GM18868 (cell line): ENCODE measurements at regions not wholly inside any gene's neighbourhood (a gene's known extent, or its start where the extent isn't known, plus 50 kb on each side); places are given as distances from the start of the nearest gene placed in this dataset.
"Not testable (repeated sequence)": the region's sequence is repeated elsewhere in the genome, so short reads cannot be mapped to it uniquely, and the experiment has no call there.

Experiments used
- ATAC-seq: cut with Tn5 transposase; IDR thresholded peaks from one replicate; pipeline ENCODE4 v1.9.1; 2021; ENCODE audit warnings: mild to moderate bottlenecking, moderate library complexity; ENCODE audit not compliant: unreplicated experiment

DNA sequence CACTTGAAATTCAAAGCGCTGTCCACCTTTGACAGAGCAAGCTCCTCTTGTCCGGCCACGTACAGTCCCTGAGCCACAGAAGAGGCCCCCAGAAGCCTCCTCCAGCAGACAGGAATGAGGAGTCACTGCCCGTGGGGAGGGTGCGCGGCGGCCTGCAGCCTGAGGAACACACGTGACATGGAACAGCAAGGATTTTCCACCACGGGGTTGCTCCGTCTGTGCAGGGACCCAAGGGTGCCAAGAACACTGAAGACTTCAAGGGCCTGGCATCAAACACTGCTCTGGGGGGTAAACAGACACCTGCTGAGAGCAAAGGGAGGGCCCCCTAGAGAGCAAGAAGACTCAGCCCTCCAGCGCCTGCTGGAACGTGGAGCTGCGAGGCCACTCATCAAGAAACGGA is 237.9 kb upstream of the SGCG start:
- ATAC-seq = not testable (repeated sequence)

DNA sequence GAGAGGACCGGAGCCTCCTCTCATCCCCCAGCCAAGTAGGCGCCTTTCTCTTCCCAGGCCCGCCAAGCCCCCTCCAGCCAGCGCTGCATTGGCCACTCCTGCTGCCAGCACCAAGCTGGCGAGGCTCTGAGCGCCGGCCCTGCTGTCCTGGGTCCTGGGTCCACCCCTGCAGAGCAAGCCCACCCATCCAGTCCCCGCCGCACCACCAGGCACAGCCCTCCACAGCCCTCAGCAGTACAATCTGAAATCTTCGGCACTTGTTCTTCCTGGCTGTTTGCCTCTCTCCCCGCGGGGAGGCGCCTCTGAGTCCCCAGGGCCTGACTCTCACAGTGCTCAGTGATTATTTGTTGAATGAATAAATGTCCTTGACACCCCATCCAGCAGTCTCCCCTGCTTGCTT is 236.4 kb upstream of the SGCG start:
- no peak for ATAC-seq

DNA sequence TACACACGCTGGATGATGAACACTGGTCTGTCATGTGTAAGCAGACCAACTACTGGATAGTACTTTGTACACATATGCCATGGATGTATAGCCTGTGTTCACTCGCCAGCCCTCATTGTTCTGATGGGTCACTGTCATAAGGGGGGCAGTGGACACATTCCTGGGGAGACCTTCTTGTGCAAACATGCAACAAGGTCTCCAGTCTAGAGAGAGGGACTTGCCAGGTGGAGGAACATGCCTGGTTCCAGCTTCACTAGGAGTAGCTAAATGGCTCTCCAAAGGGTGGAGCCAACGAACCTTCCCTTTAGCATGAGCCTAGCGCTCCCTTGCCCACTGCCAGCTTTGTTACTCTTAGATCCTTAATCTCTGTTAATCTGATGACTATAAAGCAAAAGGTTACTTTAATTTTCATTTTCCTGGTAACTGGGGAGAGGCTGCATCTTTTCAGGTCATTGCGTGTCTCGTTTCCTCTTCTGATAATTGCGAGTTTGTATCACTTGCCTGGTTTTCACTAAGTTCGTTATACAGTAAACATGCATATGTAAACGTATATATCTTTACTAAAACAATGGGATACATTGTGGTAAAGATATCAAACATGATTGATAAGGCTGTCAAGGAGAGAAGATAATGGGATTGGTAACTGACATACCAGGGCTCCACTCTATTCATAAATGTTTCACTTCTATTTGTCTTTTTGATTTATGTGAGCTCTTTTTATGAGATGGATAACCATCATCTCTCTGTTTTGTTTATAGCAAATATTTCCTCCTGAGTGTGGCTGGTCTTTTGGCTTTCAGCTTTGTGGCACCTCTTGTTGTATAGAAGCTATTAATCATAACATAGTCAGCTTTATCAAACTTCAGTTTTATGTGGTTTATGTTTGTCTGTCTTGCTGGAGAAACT is 235.2 kb upstream of the SGCG start:
- no peak for ATAC-seq

DNA sequence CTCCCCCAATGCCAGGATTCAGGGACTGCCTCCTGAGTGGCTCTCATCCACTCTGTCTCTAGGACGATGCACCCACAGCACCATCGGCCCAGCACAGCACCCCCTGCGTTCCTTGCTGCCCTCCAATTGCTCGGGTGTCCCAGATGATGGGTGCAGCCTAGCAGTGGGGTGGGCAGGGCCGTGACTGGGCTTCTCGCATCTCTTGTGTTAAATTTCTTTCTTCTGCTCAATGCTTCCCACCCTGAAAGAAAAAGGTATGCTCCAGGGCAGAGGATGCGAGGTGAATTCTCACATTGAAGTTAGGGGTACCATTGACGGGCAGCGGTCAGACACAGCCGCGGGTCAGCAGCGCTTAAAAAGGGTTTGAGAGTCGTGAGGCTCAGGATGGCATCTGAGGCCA is 232.4 kb upstream of the SGCG start:
- no peak for ATAC-seq

DNA sequence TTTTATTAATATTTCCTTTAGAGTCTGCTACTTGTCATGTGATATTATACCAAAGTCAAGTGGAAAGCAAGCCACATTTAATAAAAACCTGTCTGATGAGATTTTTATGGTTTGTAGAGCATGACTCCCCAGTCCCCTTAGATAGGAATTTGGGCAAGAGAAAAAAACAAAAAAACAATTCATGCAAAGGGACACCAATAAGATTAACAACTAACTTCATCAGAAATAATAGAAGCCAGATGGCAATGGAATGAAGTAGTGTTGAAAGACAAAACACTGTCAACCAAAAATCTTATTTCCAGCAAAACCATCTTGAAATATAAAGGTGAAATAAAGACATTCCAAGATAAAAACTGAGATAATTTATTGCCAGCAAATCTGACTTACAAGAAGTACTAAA is 228.8 kb upstream of the SGCG start:
- ATAC-seq = not testable (repeated sequence)

DNA sequence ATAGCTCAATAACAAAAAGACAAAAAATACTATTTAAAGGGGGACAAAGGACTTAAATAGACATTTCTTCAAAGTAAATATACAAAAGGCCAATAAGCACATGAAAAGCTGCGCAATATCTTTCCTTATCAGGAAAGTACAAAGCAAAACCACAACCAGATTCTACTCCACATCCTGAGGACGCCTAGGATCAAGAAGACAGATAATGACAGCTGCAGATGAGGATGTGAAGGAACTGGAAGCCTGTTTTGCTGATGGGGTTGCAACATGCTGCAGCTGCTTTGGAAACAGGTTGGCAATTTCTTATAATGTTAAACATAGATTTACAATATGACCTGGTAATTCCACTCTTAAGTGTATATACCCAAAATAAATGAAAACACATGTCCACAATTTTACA is 225.6 kb upstream of the SGCG start:
- ATAC-seq = not testable (repeated sequence)

DNA sequence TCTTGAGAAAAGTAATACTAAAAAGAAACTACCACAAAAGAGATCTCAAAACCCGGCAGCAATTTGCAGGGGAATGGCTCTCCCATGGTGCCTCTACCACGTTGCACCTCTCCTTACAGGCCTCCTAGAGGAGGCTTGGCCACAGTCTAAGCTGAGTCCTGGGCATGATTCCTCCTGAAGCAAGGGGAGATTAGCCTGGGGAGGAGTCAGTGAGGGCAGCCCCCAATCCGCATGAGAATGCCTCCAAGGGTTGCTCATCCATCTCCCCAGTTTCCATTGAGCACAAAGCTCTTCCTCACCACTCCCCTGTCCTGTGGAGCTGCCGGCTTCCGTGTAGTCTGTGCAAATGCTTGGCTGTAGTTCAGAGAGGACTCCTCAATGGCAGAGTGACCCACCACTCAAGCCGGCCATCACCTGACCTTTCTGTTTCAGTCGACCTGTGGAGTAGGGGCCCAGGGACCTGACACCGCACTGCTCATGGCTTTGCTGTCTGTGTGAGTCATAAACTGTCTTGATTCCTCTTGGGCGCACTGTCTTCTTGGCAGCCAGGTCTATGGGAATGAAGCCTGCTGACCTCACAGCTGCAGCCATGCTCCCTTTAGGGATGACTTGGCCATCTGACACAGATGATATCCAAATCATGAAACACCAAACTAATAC is 224.2 kb upstream of the SGCG start:
- not testable (repeated sequence) for ATAC-seq

DNA sequence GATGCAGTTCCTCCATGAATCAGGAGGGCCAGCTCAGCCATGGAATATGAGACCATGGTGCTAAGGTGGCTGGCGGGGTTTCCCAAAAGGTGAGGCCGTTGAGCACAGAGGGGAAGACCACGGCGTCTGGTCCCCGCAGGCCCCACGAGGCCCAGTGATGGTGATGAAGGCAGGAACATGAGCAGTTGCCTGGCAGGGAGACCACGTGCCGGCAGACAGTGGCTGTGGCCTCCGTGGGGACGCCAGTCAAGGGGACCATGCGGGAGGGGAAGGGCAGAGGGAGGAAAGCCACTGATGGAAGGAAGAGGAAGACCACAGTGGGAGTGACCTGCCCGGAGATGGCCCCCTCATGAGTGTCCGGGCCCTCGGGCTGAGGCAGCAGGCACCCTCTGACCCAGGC is 220.9 kb upstream of the SGCG start:
- peak; percentile 53 for ATAC-seq

DNA sequence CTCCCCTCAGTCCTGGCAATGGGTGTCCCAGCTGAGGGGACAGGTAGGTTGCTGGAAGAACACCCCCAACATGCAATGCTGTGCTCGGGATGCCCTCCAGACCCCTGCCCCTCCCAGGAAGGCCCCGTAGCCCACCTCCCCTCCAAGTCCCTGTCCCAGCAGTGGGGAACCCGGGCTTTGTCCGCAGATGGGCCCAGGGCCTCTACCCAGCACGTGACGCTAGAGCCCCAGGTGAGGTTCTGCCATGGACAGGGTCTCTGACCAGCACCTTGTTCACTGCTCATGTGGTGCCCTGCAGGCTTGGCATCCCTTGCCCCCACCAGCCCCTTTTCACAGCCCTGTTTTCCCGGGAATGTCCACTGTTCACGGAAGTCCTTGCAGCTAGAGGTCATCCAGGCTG is 220.0 kb upstream of the SGCG start:
- ATAC-seq = no peak

DNA sequence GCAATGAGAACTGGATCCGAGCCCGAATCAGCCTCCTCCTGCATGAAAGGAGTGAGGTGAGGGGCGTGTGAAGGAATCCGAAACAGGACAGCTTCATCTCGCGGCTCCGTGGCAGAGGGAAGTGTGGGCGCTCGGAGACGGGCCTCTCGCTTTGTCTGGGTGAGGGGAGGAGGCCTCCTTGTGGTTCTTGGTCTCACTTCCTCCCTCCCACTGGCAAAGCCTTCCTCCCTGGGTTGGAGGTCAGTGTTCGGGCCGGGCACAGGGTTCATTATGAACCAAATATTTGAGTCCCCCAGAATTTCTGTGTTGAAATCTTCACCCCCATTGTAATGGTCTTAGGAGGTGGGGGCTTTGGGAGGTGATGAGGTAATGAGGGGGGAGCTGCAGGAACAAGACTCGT is 219.4 kb upstream of the SGCG start:
- not testable (repeated sequence) for ATAC-seq

DNA sequence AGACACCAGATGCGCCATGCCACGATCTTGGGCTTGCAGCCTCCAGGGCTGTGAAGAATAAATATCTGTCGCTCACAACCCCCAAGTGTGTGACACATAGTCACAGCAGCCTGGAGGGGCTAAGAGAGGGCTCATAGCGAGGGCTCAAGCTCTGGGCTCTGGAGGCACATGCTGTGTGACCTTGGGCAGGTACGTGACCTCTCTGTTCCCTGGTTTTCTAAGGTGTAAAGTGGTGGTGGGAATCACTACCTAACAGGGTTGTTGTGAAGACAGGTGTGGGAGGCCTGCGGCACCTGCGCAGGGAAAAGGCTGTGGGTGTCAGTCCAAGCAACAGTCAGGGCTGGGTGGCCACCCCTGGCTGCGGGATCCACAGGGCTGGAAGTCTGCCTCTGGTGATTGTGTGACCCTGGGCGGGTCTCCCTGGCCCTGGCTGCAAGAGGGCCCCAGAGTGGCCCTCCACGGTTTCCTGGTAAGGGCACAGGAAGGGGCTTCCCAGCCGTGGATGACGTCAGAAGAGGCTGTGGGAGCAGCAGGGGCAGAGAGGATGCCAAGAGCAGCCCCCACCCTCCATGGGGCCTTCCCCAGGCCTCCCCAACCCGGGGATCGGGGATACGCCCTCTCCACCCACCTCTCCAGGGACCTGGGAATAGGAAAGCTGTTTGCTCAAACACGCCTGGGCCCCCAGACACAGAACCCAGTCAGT is 218.8 kb upstream of the SGCG start:
- no peak for ATAC-seq

DNA sequence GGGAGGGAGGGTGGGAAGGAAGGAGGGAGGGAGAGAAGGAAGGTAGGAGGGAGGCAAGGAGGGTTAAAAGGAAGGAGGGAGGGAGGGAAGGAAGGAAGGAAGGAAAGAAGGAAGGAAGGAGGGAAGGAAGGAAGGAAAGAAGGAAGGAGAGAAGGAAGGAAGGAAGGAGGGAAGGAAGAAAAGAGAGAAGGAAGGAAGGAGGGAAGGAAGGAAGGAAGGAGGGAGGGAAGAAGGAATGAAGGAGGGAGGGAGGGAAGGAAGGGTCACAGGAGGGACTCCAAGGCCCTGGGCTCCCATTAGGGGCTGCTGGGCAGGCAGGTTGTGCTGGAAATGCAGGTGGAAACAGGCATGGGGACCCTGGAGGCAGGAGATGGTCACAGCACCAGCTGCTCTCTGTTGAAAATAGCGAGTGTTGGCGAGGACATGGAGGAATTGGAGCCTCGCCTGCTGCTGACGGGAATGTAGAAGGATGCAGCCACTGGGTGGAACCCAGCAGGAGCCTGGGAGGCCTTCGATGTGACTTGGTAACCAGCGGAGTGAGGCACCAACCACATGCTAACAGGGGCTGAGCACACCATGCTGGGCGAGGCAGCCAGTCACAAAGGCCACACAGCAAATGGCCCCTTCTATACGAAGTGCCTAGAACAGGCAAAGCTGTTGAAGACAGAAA is 217.3 kb upstream of the SGCG start:
- ATAC-seq = not testable (repeated sequence)

DNA sequence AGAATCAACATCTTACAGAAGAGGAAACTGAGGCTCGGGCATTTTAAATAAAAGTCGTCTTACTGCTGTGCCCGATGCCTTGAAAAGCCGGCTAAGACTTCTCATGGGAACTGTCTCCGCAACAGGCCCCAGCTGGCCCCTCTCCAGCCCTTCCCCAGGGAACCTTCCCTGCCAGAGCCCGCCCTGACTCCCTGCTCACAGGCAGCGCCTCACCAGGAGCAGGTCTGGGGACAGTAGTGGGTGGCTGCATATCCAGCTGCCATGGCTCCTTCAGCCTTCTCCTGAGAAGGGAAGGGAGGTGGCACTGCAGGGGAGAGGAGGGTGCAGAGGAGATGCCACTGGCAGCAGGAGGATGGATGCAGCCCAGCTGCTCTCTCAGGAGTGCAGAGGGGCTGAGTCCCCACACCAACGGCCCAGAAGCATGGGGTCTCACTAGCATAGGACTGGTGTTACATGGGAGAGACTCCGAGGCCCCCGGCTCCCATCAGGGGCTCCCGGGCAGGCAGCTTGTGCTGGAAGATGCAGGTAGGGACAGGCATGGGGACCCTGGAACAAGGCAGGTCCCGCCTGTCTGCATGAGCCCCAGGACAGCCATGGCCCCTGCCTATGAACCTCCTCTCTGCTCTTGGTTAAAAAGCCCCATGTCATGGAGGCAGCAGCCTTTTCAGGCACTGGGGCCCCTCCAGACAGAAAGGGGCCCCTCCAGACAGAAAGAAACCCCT is 216.4 kb upstream of the SGCG start:
- ATAC-seq = no peak

DNA sequence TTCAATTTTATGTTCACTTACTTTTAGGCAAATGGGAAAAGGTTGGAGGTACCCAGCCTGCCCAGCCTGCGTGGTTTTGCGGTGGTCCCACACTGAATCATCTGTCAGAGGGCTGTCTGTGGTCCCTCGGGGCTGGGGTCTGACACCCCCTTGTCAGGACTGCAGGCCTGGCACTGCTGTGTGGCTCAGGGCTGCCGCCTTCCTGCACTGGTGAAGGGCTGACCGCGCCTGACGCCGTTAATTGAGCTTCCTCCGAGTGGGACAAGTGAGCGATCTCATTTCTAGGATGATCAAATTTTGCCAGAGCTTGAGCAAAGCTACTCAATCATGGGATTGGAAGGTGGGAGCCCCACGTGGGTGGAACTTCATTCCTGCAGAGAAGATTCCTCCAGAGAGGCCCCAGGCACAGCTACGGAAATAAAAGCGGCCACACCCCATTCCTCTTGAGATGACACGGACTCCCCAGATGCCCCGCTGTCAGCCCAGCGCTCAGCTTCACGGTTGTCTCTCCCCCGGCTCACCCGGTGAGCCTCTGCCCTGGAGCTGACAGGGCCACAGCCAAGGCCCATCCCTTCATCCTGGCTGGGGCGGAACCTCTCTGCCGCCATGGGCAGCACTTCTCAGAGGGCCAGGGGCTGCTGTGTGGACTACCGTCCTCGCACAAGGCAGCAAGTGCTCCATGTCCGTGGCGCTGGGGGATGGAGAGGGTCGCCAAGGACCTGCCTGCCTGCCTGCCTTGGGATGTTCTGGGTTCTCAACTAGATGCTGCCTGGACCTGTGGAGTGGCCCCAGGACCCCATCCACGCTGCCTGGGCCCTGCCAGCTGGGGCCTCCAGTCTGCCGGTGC is 215.5 kb upstream of the SGCG start:
- ATAC-seq = not testable (repeated sequence)

DNA sequence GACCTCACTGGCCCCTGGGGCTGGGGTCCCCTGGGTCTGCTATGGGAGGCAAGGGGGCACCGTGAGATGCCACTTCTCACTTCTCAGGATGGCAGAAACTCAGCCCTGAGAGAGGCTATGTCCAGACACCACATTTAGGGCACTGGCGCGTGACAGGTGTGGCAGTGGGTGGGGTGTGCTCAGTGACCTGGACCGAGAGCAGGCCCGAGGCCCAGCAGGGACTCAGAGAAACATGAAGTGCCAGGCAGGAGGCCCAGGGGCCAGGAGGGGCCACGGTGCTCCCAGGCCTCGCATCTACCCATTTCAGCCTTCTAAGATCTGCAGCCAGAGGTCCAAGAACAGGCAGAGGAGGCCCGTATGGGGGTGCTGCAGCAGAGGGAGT is 214.9 kb upstream of the SGCG start:
- not testable (repeated sequence) for ATAC-seq

DNA sequence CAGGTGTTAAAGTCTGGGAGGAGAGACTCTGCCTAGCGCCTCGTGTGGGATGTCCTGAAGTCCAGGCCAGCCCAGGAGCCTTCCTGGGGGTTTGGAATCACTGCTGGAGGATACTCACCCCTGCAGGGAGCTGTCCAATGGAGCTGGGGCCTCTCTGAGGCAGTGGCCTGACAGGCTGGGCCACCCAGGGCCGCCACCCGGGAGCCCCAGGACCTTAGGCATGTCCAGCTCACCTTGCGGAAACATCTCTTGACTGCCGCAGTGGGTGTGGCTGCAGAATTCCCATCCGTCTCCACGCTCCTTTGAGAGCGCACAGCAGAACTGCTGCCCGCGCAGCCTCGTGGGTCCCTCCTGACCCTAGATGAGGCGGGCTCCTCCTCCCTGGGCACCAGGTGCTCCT is 214.0 kb upstream of the SGCG start:
- ATAC-seq = not testable (repeated sequence)

DNA sequence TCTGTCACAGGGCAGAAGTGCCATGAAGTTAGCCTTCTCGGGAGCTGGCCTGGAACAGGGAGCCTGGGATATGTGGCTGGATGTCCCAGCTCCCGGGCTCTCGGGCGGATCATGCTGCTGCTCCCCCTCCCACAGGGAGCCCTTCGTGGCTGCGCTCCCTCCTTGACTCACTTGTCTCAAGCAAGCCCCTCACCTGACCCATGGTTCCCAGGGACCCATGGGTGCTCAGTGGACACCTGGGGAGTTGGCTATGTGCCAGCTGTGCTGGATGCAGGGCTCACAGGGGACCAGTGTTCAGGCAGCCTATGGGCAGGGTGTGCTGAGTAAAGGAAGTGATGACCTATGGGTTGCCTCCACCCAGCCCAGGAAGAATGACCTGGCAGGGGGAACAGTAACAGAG is 213.1 kb upstream of the SGCG start:
- ATAC-seq = no peak

DNA sequence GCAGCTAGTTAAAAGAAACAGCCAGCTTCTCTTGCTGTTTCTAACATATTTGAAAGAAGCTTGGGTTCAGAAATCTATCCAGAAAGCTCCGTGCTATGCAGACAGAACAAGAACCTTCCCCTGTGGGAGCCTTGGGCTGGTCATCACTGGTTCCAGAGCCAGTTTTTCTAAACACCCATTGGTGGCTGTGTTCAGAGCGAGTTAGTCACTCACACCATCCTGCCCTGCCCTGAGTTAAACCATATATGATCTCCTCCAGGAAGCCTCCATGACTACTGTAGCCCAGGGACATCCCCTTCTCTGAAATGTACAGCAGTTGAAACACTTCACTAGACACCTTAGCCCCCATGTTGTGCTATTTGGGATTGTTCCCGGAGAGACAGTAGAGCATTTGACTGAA is 200.8 kb upstream of the SGCG start:
- no peak for ATAC-seq

DNA sequence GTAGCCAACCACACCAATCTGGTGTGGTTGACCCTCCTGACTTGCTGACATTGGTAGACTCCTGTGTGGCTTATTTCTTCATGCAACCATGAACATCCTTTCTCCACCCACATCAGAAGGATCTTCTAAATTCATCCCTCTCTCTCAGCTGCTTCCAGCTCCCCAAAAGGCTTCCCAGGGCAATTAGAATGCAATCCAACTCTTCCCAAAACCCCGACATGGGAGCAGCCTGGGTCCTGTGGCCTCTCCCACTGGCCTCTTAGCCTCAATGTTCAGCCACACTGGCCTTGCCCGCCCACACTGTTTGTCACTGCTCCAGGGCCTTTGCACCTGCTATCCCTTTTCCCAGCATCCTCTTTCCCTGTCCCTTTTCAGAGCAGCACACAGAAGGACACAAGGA is 199.8 kb upstream of the SGCG start:
- no peak for ATAC-seq

DNA sequence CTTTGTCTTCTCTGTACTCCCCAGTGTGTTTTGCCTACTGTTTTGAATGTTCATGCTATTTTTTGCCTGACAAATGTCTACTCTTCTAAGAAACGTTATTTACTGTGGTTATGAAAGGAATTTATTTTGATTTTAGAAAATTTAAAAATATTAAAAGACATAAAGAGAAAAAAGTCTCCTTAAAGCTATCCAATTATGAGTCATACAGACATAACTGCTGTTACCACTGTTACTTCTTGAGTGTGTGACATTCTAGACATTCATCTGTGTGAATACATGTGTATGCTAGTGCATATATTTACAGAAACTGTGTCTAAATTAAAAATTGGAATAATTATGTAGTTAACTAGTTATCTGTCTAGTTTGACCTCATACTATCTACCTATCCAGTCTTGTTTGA is 187.6 kb upstream of the SGCG start:
- no peak for ATAC-seq
